EH (cell line): ENCODE measurements at regions not wholly inside any gene's neighbourhood (a gene's known extent, or its start where the extent isn't known, plus 50 kb on each side); places are given as distances from the start of the nearest gene placed in this dataset.

ENCODE experiments used
- DNase-seq: peaks from one replicate; pipeline ENCODE4 v3.0.0-alpha.2; 2015; ENCODE audit warnings: low read depth

- no peak for DNase-seq
Measured at GRCh38 chr14:30786701-30787100, 87.7 kb upstream of the COCH start.

- no peak for DNase-seq
Measured at GRCh38 chr14:30790827-30791226, 83.5 kb upstream of the COCH start.

- DNase-seq: no peak
Measured at GRCh38 chr14:30791522-30792351, 82.6 kb upstream of the COCH start.

GRCh38 chr14:30796707-30797106 lies 77.7 kb upstream of the COCH start:
- DNase-seq: no peak

- DNase-seq: no peak
Measured at GRCh38 chr14:30798516-30798915, 75.8 kb upstream of the COCH start.

- no peak for DNase-seq
Measured at GRCh38 chr14:30798961-30799360, 75.4 kb upstream of the COCH start.

GRCh38 chr14:30799933-30800332 lies 74.4 kb upstream of the COCH start:
- no peak for DNase-seq

GRCh38 chr14:30803185-30803584 lies 71.2 kb upstream of the COCH start:
- DNase-seq: no peak

GRCh38 chr14:30805284-30805683 lies 69.1 kb upstream of the COCH start:
- DNase-seq: no peak

GRCh38 chr14:30808576-30808975 lies 65.8 kb upstream of the COCH start:
- DNase-seq: peak; percentile 29

- no peak for DNase-seq
Measured at GRCh38 chr14:30813216-30813615, 61.1 kb upstream of the COCH start.

- DNase-seq: no peak
Measured at GRCh38 chr14:30820674-30821073, 53.7 kb upstream of the COCH start.

- no peak for DNase-seq
Measured at GRCh38 chr14:30822080-30822571, 52.2 kb upstream of the COCH start.
